RPMI7951 (cell line): ENCODE measurements at regions not wholly inside any gene's neighbourhood (a gene's known extent, or its start where the extent isn't known, plus 50 kb on each side); places are given as distances from the start of the nearest gene placed in this dataset.

Experiments used
- DNase-seq: peaks from one replicate; pipeline ENCODE4 v3.0.0-alpha.2; 2012; ENCODE audit warnings: low read depth

DNA sequence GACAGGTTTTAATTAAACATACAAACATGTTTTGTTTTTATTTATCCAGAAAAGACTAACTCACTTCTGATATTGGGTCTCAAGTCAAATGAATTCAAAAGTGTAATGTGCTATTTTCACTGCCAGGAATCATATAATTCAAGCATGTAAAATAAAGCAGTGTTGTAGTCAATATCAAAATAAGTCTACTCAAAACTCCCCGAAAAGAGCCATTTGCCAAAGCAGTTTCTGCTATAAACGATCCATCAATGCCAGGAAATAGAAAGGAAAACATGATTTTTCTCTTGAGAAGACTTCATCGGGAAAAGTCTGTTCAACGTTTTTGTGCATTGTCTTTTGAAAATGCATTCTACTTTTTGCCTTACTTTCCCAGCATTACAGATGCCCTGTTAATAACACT, 633.3 kb downstream of the FAT4 start:
- DNase-seq: no peak

DNA sequence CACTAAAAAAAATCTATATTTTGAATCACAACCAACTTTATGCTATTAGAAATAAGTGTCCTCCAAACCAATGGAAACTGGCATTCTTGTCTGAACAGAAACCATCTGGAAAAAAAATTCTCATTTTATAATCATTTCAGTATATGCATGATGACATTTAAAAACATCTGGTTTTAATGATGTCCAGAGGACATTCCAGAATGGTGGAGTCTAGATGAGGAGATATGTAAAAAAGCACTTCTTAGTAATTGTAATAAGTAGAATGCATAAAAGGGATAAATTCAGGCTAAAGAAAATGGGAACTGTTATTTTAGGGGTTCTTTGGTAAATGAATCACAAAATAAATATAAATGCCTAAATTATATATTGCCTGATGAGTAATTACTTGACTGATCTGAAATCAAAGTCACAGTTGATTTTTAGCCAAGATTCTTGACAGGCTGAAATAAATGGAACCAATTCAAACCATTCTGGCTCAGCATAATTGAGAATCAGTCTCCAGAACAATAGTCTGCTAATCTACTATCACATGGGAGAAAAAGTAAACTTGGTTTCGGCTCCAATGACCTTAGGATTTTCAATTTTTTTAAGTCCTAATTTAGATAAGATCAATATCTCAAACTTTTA, 636.6 kb downstream of the FAT4 start:
- peak; percentile 2 for DNase-seq

DNA sequence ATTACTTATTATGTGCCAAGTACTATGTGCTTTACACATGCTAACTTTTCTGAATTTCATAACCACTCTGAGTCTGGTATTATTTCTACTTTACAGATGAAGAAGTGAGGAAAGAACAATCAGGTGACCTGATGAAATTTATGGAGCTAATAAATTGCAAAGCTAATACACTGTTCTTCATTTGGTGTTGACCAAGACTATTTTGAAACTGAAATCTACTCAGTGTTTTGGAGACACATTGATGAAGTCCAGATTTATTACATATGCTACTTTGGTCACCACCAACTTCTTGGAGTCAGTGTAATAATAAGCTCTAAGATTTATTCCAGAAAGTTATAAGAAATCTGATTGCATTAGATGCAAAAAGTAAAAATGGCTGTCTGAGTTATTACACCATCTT, 637.9 kb downstream of the FAT4 start:
- no peak for DNase-seq

DNA sequence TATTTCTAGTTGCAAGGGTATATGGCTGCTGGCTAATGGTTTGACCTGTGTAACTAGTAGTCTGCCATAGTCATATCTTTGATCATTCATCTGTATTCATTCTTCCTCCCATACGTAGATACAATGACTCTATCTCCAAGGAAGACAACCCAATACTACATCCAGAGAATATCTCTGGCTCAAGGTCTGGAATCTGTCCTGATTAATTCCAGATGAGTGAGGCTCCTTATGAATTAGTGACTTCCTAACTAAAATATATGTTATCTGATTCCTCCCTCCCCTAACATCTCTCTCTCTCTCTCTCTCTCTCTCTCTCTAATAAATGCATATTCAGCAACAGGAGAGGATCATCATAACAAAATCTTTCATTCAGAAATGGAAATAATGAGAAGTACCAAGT, 641.5 kb downstream of the FAT4 start:
- DNase-seq: no peak

DNA sequence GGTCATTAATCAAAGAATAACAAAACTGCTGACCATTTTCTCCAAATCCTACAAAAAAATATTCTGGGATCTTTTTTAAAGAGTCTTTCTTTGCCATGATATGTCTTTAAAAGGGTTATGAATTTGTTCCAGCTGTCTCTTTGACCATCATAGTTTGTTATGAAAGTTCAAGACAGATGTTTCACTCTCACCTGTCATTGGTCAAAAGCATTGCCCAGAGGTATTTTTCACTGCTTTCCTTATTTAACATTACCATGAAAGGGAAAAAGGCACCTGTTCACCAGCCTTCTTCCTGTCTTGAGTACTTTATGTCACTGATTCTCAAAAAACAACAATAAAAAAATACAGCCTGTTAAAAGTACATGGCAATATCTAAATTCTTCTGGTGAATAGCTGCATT, 643.8 kb downstream of the FAT4 start:
- no peak for DNase-seq

DNA sequence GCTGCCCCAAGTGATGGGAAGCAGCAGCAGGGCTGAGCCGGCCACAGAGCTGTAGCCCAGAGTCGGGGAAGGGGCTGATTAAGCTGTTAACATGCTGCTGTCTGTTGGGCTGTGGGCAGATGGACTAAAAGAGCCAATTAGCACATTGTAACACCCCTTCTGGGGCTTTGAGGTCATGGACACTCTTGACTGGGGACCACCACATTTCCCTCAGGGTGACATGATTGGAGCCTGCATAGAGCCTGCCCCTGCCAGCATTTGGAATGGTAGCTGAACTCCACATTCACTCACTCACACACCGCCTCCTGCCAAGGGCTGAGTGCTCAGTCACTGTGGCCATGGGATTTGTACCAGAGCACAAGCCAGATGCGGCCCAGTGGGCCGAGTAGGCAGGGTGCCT, 646.9 kb downstream of the FAT4 start:
- no peak for DNase-seq

DNA sequence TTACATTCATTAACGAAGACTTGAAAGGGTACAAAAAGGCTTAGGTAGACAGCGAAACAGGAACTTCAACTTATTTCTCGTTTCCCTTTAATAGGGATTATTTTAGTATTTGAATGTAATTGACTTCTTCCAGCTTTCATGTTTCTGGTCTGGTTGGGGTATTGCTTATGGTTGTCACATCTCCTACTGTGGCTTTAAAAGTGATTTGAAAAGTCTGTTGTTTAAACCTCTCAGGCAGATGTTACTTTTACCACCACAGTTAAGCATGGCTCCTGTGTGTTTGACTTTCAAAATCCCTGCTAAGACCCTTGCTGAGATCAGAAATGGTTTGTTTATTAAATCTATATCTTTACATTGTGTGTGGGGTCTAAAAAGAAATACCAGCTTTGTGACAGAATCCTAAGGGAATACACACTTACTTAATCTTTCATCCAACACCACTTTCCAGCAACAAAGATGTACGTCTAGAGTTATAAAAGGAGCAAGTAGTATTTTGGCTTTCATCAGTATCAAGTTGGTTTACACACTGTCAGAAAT, 661.2 kb downstream of the FAT4 start:
- no peak for DNase-seq

DNA sequence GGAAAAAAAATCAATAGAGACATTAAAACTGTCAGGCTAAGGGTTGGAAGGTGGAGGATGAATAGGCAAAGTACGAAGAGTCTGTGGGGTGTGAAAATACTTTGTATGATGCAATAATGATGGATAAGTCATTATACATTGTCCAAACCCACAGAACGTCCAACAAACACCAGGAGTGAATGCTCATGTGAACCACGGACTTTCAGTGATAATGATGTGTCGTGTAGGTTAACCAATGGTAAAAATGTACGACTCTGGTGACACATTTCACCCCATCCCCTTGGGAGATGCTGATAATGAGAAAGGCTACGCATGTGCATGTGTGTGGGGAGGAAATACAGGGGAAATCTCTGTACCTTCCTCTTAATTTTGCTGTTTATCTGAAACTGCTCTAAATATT, 665.2 kb downstream of the FAT4 start:
- DNase-seq: peak; percentile 1

DNA sequence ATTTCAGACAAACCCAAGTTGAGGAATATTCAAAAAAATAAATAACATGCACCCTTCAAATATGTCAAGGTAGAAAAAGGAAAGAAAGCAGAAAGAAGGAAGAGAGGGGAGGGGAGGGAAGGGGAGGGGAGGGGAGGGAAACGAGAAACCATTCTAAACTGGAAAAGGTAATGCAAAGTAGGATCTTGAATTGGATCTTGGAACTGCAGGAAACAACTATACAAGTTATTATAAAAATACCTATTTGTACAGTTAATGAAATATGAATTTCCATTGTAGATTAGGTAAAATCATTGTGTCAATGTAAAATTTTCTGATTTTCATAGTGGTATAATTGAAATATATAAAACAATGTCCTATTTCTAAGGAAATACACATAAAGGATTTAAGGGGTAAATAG, 668.4 kb downstream of the FAT4 start:
- no peak for DNase-seq

DNA sequence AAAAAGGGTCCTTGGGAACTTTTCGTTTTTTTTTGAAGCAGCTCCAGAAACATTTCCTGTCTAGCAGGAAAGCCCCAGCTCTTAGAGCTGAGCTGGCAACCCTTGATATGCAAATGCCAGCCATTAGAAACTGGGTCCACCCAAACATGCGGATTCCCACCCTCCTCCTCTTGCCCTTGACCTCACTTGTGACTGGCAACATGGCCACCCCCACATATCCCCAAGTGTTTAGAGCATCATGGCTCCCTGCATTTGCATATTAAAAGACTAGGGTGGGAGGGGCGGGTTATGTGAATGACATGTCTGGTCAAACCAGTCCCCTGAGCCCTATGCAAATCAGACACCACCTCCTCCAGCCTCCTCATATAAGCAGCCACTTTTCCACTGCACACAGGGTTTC, 671.1 kb downstream of the FAT4 start:
- DNase-seq: peak; percentile 90

DNA sequence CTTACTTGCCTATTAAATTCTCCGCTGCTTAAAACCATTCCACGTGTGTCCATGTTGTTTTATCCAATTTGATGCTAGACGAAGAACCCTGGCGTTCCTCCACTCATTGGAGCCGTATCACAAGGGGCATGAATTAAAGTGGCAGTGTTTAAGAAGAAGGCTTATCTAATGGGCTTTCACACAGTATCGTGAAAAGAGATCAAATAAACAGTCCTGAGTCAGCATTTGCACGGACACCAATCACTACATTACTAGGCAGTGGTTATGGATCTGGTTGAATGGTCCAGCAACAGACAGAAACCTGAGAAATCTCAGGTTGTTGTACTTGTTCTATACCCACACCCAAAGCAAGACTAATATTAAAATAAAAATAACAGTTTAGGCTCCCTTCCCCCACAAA, 671.6 kb downstream of the FAT4 start:
- DNase-seq: no peak

DNA sequence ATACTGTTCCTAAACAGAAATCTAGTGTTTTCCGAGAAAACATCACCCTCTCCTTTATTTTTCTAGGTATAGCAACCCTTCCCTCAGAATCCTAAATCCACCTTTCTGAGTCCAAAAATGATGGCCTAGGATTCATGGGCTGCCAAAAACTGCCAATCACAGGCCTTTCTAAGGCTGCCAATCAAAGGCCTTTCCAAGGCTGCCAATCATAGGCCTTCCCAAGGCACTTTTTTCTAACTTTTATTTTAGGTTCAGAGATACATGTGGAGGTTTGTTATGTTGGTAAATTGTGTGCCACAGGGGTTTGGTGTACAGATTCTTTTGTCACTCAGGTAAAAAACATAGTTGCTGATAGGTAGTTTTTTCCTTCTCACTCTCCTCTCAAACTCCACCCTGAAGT, 673.7 kb downstream of the FAT4 start:
- no peak for DNase-seq

DNA sequence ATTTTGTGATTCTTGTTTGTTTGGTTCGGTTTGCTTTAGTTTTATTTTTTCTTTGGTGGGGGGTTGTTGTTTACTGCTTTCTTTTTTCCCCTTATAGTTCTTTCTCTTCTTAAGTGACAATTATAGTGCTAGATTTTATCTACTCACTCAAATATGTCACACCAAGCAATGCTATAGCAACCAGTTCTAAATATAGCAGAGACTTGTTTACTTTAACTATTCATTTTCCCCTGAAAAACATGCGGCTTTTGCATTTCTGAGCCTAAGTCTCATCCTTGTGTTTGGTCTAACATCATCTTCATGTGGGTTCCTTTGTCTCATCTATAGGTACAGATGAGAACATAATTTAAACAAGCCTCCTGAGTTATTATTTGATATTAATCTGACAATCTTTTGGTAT, 676.6 kb downstream of the FAT4 start:
- DNase-seq: peak; percentile 1

DNA sequence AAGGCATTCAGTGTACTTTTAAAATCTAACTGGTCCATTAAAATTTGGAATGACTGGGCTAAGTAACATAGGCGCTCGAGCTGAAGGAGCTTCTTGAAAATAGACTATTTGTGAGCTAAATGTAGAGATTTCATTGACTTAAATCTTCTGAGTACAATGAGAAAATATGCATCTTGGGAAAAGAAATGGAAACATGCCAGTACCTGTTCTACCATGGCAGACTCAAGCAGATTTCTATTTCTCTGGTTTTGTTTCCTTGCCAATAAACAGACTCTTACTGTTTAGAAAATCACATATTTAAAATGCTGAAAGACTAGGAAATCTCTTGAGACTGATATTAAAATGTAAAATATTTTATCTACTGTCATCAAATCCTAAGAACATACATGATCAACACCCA, 678.1 kb downstream of the FAT4 start:
- no peak for DNase-seq

DNA sequence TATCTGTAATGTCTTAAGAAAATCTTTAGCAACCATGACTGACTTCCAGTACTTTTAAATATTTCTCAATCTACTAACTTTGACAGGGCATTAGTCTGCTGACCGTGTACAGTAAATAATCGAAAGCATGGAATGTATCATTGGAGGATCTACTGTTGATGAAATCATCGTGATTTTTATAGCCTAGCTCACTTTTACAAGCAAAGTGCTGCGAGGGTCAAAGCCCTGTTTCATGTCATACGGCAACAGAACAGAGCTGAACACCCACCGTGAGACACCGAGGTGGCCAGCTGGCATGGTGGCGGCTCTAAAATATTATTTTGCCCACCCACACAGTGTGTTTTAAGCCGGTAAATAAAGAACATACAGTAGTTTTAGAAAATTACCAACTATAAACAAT, 679.3 kb downstream of the FAT4 start:
- DNase-seq: no peak

DNA sequence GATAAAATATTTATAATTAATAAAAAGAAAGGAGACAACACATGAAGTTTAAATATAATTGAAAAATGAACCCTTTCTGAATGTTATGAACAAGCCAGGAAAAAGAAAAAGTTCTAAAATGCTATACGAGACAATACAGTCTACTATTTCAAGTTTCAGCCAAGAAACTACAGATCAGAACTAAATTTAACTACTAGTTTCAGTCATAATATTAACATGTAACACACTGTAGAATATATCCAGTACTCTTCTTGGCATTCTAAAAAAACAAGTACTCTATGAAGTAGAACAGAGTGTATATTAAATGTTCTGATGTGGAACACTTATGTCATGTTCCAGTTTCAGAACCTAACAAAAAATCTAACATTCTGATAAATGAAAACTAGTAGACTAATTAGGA, 679.7 kb downstream of the FAT4 start:
- no peak for DNase-seq

DNA sequence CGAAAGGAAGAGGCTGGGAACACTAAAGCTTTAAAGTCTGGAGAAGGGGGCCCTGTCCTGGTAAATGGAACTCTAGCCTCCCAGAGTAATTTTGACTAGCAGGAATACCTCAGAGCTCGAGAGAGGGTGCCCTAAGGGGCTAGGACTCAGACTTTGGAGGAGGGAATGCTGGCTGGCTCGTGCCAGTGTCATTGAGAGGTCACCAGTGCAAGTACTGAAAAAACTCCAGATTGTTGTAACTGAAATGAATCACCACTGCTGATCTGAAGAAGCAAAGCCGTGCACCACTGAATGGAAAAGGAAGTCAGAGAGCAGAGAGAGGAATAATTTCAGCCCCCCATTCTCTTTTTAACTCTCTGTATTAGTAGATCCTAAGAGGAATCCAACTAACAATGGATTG, 690.2 kb downstream of the FAT4 start:
- peak; percentile 83 for DNase-seq

DNA sequence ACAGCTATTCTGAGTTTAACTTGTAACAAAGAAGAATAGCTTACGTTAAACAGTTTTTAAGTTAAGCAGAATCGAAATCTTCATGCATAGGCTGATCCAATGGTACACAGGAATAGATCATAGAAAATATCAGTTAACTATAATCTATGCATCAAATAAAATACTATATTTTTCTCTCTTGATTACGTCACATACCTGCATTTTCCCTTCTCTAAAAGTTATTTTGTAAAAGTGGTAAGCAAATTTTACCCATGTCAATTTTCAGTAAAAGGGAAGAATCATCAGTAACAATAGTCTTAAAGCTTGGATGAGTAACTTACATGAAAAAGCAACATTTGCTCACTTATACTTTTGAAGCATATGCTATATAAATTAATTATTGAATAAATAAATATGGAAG, 692.4 kb downstream of the FAT4 start:
- DNase-seq: no peak

DNA sequence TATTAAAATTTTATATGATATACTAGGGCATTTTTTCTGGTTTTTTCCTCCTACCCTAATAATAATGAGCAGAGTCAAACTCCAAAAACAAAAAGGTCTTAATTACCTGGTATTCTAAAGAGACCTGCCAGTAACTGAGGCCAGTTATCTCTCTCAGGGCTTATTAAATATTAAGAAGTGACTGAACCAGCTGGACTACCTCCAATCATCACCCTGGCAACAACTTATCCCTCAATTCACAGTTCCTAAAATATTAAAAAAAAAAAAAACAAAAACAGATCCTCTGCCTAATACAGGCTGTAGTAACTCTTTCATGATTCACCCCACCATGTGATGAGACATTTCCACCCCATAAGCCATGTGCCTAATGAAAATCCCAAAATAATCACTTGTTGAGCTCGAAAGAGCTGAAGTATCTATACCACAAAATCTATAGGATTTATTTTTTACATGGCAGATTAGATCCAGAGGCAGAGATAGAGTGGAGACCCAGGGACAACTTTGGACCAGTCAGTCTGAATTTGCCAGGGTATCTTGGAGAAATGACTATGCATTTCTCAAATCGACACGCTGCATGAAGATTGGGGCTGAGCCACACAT, 698.0 kb downstream of the FAT4 start:
- no peak for DNase-seq

DNA sequence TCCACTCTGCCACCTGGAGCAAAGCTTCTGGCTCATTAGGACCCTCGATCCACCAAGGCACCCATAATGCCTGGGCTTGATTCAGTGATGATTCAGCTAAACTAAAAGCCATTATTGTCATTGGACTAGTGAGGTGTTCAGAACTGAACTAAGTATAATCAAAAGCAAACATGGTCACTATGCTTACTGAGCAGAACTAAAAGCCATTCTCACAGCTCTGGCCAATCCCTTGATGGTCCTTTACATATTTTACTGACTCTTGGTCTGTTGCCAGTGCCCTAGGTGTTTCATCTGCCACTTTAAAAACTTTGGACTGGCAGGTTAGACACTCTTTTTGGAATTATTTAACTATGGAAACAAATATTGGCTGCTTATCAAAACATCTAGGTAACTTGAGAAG, 703.5 kb downstream of the FAT4 start:
- no peak for DNase-seq

DNA sequence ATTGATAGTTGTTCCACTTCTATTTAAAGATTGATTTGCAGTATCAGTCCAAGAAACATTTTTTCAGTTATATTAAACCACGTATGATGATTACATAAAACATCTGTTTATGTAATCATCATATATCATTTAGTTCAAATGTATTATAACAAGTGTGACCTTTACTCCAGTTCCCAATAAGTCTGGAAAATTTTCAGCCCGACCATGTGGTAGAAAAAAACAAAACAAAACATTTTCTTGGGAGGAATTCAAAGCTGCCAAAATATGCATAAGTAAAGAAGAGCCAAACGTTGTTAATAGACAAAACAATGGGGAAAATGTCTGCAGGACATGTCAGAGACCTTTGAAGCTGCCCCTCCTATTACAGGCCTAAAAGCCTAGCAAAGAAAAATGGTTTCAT, 709.1 kb downstream of the FAT4 start:
- no peak for DNase-seq

DNA sequence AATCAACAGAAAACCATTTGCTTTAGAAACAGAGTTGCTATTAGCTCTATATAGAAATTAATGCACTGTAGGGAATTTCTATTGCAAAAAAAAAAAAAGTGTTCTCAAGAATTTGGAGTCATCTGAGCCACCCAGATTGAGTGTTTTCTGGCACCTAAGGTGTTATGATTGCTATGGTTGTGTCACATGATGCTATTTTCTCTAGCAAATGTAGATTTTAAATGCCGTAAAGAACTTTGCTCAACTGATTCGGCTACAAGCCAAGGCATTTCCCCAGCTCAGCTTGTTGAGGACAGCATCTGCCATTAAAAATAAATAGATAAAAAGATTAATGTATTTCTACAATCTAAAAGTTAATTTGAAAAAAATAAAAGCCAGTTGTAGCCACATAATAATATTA, 712.8 kb downstream of the FAT4 start:
- DNase-seq: no peak

DNA sequence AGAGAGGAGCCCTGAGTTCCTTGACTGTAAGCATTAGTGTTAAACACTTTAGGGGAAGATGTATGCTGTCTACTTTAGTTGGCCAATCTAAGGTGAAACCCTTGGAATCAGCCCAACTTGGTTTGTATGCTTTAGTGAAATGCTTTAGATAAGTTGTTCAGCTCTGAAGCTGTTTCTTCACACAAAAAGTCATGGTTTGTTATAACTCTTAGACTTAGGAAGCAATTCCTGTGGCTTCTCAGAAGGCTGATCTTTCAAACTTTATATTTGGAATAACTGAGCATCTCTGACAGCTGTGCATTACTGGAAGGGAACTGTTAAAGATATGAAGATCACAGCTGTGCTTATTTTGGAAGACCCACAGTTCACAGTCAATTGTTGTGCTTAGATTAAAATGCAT, 714.1 kb downstream of the FAT4 start:
- no peak for DNase-seq

DNA sequence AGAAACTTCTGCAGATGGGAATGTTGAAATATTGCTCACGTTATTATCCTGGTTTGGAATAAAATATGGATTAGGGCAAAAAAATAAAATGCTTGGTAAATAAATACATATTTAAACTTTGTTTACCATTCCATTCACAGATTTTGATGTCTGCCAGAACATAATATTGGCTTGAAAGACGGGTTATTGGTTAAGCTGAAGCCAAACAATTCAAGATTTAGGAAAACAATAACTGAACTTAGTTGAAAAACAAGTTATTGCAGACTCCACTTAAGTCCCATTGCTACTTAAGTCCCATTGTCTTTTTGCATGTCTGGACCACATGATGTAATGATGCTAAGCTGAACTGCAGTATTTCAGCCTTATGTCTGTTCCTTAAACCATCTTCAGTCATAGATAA, 722.5 kb downstream of the FAT4 start:
- DNase-seq: no peak
